OCI-LY7 (cell line): ENCODE measurements at regions not wholly inside any gene's neighbourhood (a gene's known extent, or its start where the extent isn't known, plus 50 kb on each side); places are given as distances from the start of the nearest gene placed in this dataset.

Experiments
- BruUV-seq: library from RNA; stranded (reverse); fragments of 400-500 nt; replicated peaks from 2 replicates; lab custom pipeline; 2021; lab: Mats Ljungman, UMichigan
- CTCF ChIA-PET: fragments of 300-600 bp; sonication (Branson Sonifier 250); formaldehyde crosslinking; loops from one replicate; lab custom pipeline; 2022; ENCODE audit warnings: antibody characterized with exemption; ENCODE audit not compliant: unreplicated experiment; lab: Charles Lee
- POLR2A ChIA-PET: fragments of 300-600 bp; sonication (Branson Sonifier 250); formaldehyde crosslinking; loops from one replicate; lab custom pipeline; 2022; ENCODE audit warnings: antibody characterized with exemption; lab: Charles Lee
- DNase-seq: peaks from one replicate; pipeline ENCODE4 v3.0.0-alpha.2; 2015; ENCODE audit warnings: low spot score
- H2AFZ ChIP-seq: fragments of 200-600 bp; sonication (generic), shearing (Covaris generic); 2 replicates; pipeline ENCODE4 v1.6.1; 2014; ENCODE audit warnings: mild to moderate bottlenecking, antibody characterized with exemption, low read length, moderate library complexity
- H3K27ac ChIP-seq: fragments of 200-600 bp; sonication (generic); 2 replicates; pipeline ENCODE4 v1.5.1; 2014; ENCODE audit warnings: mixed run types, low read depth, mild to moderate bottlenecking, moderate library complexity, low read length, inconsistent platforms; ENCODE audit not compliant: poor library complexity, severe bottlenecking
- H3K36me3 ChIP-seq: fragments of 200-600 bp; sonication (generic); 2 replicates; pipeline ENCODE4 v1.6.1; 2014; ENCODE audit warnings: mild to moderate bottlenecking, antibody characterized with exemption, low read length, moderate library complexity, mixed read lengths; ENCODE audit not compliant: insufficient read depth
- H3K4me1 ChIP-seq: fragments of 200-600 bp; sonication (generic); 2 replicates; pipeline ENCODE4 v1.5.1; 2014; ENCODE audit warnings: mild to moderate bottlenecking, low read length; ENCODE audit not compliant: insufficient read depth, poor library complexity, severe bottlenecking
- H3K4me2 ChIP-seq: fragments of 200-600 bp; sonication (generic); 2 replicates; pipeline ENCODE4 v1.6.1; 2014; ENCODE audit warnings: mild to moderate bottlenecking, low read length
- H3K4me3 ChIP-seq: fragments of 200-600 bp; sonication (generic); 2 replicates; pipeline ENCODE4 v1.5.1; 2014; ENCODE audit warnings: mild to moderate bottlenecking, low read depth, low read length; ENCODE audit not compliant: poor library complexity, severe bottlenecking
- H3K79me2 ChIP-seq: fragments of 200-600 bp; sonication (generic); 2 replicates; pipeline ENCODE4 v1.6.1; 2016; ENCODE audit warnings: low read depth, mild to moderate bottlenecking, low read length, moderate library complexity, mixed read lengths; ENCODE audit not compliant: insufficient read depth
- H3K9me2 ChIP-seq: fragments of 200-600 bp; sonication (generic); 2 replicates; pipeline ENCODE4 v1.6.1; 2016; ENCODE audit warnings: mild to moderate bottlenecking, low read length, mixed read lengths; ENCODE audit not compliant: insufficient read depth
- H3K9me3 ChIP-seq: fragments of 200-600 bp; sonication (generic); 2 replicates; pipeline ENCODE4 v1.6.1; 2014; ENCODE audit warnings: mild to moderate bottlenecking, mixed run types, low read length, mixed read lengths
- H4K20me1 ChIP-seq: fragments of 200-600 bp; sonication (generic); 2 replicates; pipeline ENCODE4 v1.6.1; 2014; ENCODE audit warnings: mild to moderate bottlenecking, antibody characterized with exemption, low read length, moderate library complexity, mixed read lengths; ENCODE audit not compliant: insufficient read depth
- CTCF ChIP-seq: fragments of 200-600 bp; sonication (generic); conservative IDR thresholded peaks from 2 replicates; pipeline ENCODE4 v1.5.1; 2014; ENCODE audit warnings: mild to moderate bottlenecking, antibody characterized with exemption, low read length, moderate library complexity, mixed read lengths
- EZH2phosphoT487 ChIP-seq: fragments of 200-600 bp; sonication (generic); IDR thresholded peaks from 2 replicates; pipeline ENCODE4 v1.6.1; 2018; ENCODE audit warnings: low read depth, borderline replicate concordance, mild to moderate bottlenecking, mixed run types, antibody characterized with exemption, low read length, moderate library complexity, mixed read lengths
- intact Hi-C: fragments of 100-400 bp; cut with micrococcal nuclease; formaldehyde crosslinking; loops from one replicate; pipeline ENCODE4 v1.10.0; 2022; ENCODE audit not compliant: unreplicated experiment

DNA sequence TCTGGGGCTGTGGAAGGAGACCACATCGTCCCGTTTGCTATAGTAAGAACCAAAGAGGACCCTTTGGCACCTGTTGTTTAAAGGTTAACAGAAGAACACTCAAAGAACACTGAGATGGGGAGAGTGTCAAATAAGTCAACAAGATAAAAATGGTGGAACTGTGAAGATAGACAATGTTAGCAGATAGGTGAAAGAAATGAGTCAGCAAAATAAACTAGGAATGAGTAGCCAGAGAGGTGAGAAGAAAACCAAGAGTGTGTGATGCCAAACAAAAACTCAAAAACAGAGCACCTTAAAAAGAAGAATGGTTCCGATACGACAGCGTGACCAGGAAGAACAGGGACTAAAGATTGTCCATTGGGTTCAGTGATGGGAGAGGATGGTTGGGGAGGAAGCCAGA is 74.7 kb upstream of the PIWIL1 start:
- BruUV-seq, result no TSS peak
- no peak overlapping the region for H3K4me2 ChIP-seq
- no peaks in the 10 kb centered on the region for H3K4me1 ChIP-seq
- no peak overlapping the region for H2AFZ ChIP-seq
- H3K4me3 ChIP-seq, result no peak overlapping the region
- ChIA-PET POLR2A (no interaction called here), CTCF (no interaction called here)
- intact Hi-C loops, result no loop called here
- no peak for DNase-seq
- H4K20me1 ChIP-seq, result no peaks in the 10 kb centered on the region
- H3K9me3 ChIP-seq, result no peaks in the 10 kb centered on the region
- H3K27ac ChIP-seq, result no peak overlapping the region
- no peaks in the 10 kb centered on the region for H3K36me3 ChIP-seq
- no peaks in the 10 kb centered on the region for H3K79me2 ChIP-seq
- H3K9me2 ChIP-seq, result no peaks in the 10 kb centered on the region
- TF ChIP-seq EZH2phosphoT487 (no peak), CTCF (no peak)

DNA sequence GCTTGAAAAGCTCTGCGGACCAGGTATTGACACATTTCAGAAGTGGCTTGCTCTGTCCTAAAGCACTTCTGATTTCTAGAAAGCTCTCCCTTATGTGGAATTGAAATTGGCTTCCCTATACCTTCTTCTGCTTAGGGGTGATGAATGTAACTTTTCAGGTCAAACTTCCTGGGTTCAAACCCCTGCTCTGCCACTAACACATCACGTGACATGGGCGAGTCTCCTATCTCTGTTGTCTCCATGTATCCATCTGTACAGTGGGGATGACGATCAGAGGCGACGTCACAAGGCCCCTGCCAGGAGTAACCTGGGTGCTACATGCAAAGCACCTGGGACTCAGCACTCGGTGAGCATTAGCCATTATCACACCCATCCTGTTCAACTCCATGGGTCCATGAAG is 73.7 kb upstream of the PIWIL1 start:
- ChIA-PET CTCF (no interaction called here), POLR2A (no interaction called here)
- no peak for DNase-seq
- no peaks in the 10 kb centered on the region for H3K79me2 ChIP-seq
- H3K27ac ChIP-seq, result no peak overlapping the region
- H3K4me1 ChIP-seq, result no peaks in the 10 kb centered on the region
- no TSS peak for BruUV-seq
- H3K4me2 ChIP-seq, result no peak overlapping the region
- H3K9me2 ChIP-seq, result no peaks in the 10 kb centered on the region
- no peak overlapping the region for H3K4me3 ChIP-seq
- H2AFZ ChIP-seq, result no peak overlapping the region
- no peaks in the 10 kb centered on the region for H4K20me1 ChIP-seq
- no peak for TF ChIP-seq EZH2phosphoT487
- TF ChIP-seq CTCF, result no peak
- H3K9me3 ChIP-seq, result no peaks in the 10 kb centered on the region
- intact Hi-C loops, result no loop called here
- H3K36me3 ChIP-seq, result no peaks in the 10 kb centered on the region

GRCh38 chr12:130266751-130267150 is 70.9 kb upstream of the PIWIL1 start:
- no peak for DNase-seq
- Histone ChIP-seq H3K79me2 (no peaks in the 10 kb centered on the region), H3K9me2 (no peaks in the 10 kb centered on the region), H3K36me3 (no peaks in the 10 kb centered on the region), H3K27ac (no peak overlapping the region), H2AFZ (no peak overlapping the region), H3K9me3 (no peaks in the 10 kb centered on the region), H3K4me1 (no peaks in the 10 kb centered on the region), H4K20me1 (no peaks in the 10 kb centered on the region), H3K4me2 (no peak overlapping the region), H3K4me3 (no peak overlapping the region)
- intact Hi-C loops, result no loop called here
- BruUV-seq, result no TSS peak
- ChIA-PET CTCF (no interaction called here), POLR2A (no interaction called here)
- no peak for TF ChIP-seq EZH2phosphoT487
- 0 out of 2 replicates have a peak, but pooled peaks have one; percentile 17 for TF ChIP-seq CTCF
